Ovary (tissue), 3 donors: ENCODE measurements at regions not wholly inside any gene's neighbourhood (a gene's known extent, or its start where the extent isn't known, plus 50 kb on each side); places are given as distances from the start of the nearest gene placed in this dataset.

ENCODE experiments used
- EP300 ChIP-seq: sonication (generic); formaldehyde crosslinking; IDR thresholded peaks from one replicate; pipeline ENCODE4 v1.6.1; 2017; ENCODE audit warnings: antibody characterized with exemption
- POLR2A ChIP-seq: fragments of 450-650 bp; IDR thresholded peaks from one replicate; pipeline ENCODE4 v1.6.1; 2017; ENCODE audit warnings: antibody characterized with exemption, mild to moderate bottlenecking, moderate library complexity
- TF ChIP-seq, protein P1 (sequence below), 3 donors: fragments of 450-650 bp in 2 of 3; fragments of 200-600 bp in 1 of 3; IDR thresholded peaks; one replicate each; pipeline versions ENCODE4 v1.5.1 to v1.8.0; 2016 to 2022; ENCODE audit warnings: antibody characterized with exemption in 3 of 3, mild to moderate bottlenecking in 1 of 3
- donor health status: DM: no; HTN: no; CAD: no.

DNA sequence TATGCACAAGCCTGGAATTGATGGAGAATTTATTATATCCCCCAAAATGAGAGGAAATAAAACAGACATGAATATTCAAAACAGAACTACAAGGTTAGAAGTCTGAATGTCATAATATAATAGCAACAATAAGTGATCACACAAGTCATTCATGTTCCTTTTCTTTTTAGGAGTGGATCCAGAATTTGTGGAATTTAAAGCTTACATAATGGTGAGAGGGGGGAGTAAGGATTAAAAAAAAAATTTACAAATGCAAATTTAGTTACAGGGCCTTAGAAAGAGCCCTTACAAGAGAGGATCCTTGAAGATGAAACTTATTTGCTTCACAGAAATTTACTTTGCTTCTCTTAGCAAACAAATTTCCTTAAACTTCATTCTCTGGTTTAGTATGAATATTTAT is 716.1 kb upstream of the CXADR start:
- TF ChIP-seq, protein P1, sequence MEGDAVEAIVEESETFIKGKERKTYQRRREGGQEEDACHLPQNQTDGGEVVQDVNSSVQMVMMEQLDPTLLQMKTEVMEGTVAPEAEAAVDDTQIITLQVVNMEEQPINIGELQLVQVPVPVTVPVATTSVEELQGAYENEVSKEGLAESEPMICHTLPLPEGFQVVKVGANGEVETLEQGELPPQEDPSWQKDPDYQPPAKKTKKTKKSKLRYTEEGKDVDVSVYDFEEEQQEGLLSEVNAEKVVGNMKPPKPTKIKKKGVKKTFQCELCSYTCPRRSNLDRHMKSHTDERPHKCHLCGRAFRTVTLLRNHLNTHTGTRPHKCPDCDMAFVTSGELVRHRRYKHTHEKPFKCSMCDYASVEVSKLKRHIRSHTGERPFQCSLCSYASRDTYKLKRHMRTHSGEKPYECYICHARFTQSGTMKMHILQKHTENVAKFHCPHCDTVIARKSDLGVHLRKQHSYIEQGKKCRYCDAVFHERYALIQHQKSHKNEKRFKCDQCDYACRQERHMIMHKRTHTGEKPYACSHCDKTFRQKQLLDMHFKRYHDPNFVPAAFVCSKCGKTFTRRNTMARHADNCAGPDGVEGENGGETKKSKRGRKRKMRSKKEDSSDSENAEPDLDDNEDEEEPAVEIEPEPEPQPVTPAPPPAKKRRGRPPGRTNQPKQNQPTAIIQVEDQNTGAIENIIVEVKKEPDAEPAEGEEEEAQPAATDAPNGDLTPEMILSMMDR (IDR thresholded peaks at IDR 0.05), result no peak
- TF ChIP-seq POLR2A (no peak), EP300 (no peak)
